Stimulated activated CD8-positive, alpha-beta memory T cell treated with anti-CD3 and anti-CD28 coated beads, Interleukin-15, amount 100 ng/mL, for 48 hours (primary cell): ENCODE measurements at regions not wholly inside any gene's neighbourhood (a gene's known extent, or its start where the extent isn't known, plus 50 kb on each side); places are given as distances from the start of the nearest gene placed in this dataset.
A peak's percentile ranks its signal among the peaks of the same experiment; 100 is the strongest.
"Not testable (repeated sequence)": the region's sequence is repeated elsewhere in the genome, so short reads cannot be mapped to it uniquely, and the experiment has no call there.

Source experiments
- DNase-seq, 2 donors: peaks; one replicate each; pipeline ENCODE4 v3.0.0-alpha.2; 2020; ENCODE audit warnings: low read depth in 2 of 2

DNA sequence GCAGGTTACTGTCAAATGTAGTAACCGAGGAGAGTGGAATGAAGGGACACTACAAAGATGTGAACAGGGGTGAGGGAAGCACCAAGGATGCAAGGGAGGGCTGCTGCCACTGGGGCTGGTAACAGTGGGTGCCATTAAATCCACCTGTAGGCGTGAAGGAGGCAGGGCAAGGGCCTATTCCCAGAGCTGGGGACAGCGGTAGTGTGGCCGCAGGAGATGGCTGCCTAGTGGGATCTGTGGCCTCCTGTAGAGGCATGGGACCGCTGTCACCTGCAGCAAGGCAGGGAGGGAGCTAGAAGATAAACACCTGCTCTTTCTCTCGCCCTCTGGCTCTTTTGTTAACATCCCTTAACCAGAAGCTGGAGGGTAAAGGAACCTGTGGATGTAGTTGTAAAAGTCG, 80.5 kb upstream of the CNIH3 start:
- no peak for DNase-seq

DNA sequence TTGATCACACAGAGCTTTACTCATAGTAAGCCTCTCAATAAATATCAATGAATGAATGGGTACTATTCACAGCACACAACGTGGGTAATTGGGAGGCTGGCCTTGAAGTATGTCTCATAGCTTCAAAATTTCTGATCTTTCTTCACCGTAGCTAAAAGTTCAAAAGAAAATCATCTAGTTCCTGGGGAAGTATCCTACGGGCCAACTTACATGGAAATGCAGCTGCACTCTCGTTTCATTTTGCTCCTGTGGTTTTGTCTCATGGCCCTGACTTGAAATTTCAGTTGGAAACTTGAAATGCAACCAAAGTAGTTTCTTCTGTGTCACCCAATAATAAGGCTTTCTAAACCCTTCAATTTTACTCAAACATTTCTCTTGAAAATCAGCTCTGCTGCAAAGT, 76.1 kb upstream of the CNIH3 start:
- DNase-seq: no peak

DNA sequence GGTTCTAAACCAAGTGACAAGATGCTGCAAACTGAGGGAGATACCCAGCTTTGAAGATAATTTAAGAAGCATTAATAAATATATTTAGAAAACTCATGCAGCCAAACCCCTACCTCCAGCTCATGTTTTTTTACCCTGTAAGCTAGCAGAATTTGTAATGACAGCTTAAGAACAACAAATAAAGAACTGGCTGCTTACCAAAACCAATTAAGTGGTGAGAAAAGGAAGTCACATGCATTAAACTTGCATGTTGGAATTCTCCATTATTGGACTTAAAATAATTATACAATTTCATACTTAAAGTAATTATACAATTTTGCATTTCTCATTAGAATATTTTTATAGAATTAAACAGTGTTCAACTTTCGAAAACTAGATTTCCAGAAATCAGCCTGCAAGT, 75.6 kb upstream of the CNIH3 start:
- DNase-seq: no peak

DNA sequence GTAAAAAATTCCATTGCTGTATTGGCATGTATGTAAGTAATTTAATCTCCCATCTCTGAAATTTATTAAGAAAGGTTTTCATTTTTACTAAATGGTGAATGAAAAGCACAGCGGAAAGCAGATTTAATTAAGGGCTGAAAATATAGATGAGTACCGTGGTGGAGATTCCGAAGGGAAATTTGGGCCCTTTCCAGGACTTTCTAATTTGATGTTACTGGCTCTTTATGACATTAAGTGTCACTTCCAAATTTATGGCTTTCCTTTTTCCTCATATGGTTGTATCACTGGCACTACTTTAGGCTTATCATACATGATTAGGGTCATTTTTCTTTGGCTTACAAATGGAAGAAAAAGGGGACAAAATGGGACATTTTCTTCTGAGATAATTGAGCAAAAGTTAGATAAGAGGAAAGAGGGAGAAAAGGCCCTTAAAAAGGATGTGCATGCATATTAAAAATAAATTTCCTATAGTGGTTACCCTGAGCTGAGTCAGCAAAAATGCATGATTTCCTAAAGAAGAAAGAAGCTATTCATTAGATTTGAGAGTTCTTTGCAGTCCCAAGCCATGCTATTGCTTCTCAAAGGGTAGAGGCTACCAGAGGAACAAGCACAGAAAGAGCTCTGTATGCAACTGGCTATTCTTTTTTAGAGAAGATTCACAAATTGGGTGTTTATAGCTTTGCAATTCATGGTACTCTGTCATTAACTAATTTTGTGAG, 74.9 kb upstream of the CNIH3 start:
- no peak for DNase-seq

- DNase-seq: no peak
Observed at GRCh38 chr1:224541901-224542630, 74.1 kb upstream of the CNIH3 start.

- peak; percentile 8 to 20 for DNase-seq
Observed at GRCh38 chr1:224542783-224543440, 73.2 kb upstream of the CNIH3 start.

GRCh38 chr1:224543453-224543852, 72.7 kb upstream of the CNIH3 start:
- no peak for DNase-seq

- no peak for DNase-seq
Observed at GRCh38 chr1:224544346-224545110, 71.6 kb upstream of the CNIH3 start.

DNA sequence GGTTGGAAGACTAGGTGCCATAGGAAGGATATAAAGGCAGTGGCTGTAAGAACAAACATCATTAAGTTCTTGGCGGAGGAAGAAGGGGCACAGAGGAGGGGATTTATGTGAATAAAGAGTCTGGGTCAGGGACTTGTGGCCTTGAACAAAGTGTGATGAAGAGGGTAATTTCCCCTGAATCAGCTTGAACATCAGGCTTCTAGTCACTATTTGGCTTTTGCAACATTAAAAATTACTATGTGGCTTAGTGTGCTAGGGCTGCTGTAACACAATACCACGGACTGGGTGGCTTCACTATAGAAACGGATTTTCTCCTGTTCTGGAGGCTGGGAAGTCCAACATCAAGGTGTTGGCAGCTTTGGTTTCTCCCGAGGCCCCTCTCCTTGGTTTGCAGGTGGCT, 70.5 kb upstream of the CNIH3 start:
- no peak for DNase-seq

DNA sequence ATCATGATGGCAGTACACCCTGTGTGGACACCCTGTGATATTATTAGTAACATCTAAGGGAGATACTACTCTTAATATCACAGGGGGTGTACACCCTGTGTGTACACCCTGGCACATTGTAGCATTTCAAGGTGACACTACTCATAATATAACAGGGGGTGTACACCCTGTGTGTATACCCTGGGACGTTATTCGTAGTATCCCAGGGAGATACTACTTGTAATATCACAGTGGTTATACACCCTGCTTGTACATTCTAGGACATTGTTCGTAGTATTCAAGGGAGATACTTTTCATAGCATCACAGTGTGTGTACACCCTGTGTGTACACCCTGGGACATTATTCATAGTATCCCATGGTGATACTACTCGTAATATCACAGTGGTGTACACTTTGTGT, 67.4 kb upstream of the CNIH3 start:
- no peak for DNase-seq

DNA sequence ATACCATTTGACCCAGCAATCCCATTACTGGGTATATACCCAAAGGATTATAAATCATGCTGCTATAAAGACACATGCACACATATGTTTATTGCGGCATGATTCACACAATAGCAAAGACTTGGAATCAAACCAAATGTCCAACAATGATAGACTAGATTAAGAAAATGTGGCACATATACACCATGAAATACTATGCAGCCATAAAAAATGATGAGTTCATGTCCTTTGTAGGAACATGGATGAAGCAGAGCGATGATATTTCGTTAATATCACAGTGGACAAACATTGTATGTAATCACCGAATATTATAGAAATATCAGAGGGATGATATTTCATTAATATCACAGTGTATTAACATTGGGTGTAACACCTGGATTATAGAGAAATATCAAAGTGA, 64.9 kb upstream of the CNIH3 start:
- DNase-seq: not testable (repeated sequence)

DNA sequence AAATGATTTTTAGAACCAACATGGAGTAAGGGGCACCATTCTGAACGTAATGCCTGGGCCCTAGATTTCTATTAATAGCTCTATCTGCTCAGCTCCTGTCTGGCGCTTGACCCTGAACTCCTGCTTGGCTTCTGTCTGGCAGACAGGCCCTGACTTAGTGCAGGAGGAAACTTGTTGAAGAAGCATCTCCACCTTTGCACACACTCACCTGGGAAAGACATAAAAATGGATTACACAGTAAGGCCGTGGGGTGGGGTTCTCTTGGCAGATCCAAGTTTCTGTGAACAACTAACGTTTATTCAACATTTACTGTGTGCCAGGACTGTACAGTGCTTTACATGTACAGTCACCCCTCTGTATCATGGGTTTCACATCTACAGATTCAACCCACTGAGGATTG, 62.1 kb upstream of the CNIH3 start:
- DNase-seq: no peak

GRCh38 chr1:224554620-224555259, 61.4 kb upstream of the CNIH3 start:
- DNase-seq: no peak

DNA sequence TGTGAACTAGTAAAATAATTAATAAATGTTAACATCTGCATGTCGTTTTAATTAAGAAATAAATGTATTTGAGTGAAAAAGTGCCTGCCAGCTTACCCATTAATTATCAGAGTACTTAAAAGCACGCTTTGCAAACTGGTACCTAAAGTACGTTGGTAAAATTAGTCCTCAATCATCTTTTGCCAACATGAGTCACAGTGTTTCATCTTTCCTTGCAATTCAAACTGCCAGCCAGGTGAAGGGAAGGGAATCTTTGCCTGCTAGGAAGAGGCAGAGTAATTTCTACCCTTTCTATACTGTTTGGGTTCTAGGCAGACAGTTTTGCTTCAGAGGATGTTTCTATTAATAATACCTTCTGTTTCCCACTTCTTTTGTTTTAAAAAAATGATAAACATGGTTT, 57.2 kb upstream of the CNIH3 start:
- DNase-seq: no peak

- DNase-seq: no peak
Observed at GRCh38 chr1:224559981-224560728, 56.0 kb upstream of the CNIH3 start.

- DNase-seq: not testable (repeated sequence)
Observed at GRCh38 chr1:224562881-224563280, 53.2 kb upstream of the CNIH3 start.

DNA sequence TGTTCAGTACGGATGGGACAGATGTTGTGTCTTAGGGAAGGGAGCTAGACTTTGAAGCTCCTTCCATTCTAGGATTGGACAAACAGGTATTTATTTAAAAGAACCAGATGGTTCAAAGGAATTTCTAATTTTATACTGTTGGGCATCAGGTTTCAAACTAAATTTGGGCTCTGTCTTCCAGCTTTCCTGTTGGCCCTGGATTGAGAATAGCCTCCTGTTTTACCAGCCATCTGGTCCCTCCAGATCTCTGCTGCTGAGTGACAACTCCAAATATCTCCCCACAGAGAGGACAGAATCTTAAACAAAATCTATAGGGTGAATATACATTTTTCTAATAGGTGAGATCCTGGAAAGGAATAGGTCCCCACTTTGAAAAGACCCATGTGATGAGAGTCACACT, 52.5 kb upstream of the CNIH3 start:
- DNase-seq: no peak

DNA sequence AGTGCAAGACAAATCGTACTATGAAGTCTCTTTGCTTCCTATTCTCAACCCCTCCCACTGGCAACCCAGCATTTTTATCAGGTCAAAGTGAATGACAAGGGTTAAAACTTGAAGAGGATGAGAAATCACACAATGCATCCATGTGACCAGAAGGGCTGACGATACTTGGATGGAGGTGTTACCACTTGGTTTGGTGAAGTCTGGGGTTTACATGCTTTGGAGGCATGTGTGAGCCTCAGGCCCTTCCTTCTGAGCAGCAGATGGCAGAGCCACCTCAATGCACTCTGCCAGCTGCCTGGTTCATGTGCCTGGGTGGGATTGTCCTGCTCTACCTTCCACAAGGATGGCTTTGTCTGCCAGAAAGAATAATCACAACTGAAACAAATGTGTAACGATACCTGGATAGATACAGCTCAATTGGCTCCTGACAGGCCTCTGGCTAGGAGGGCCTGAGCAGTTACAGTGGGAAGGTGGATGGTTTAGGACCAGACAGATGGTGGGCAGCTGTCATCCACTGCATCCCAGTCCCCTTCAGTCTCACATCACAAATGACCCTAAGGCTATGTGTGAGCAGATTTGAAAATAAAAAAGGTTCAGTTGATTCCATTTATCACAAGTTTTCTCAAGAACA, 51.5 kb upstream of the CNIH3 start:
- DNase-seq: no peak

DNA sequence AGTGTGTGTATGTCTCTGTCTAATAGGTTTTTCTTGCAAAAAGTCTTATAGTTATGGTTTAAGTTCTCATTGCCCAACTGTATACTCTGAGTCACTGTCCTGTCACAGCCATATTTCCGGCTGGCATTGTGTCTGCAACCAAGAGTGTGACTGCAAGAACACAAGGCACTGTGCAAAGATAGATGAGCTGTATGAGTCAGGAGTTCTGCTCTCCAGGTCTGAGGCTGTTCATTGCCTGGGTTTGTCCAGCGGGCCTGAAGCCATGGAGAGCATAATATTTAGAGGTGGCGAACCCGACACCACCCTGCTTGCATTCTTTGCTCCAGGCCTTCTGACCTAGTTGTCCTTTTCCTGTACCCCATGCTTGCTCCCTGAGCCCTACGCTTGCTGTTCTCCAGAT, 50.9 kb upstream of the CNIH3 start:
- no peak for DNase-seq

GRCh38 chr1:224565611-224566406, 50.3 kb upstream of the CNIH3 start:
- no peak for DNase-seq
